IMR-90 (cell line): ENCODE measurements at regions not wholly inside any gene's neighbourhood (a gene's known extent, or its start where the extent isn't known, plus 50 kb on each side); places are given as distances from the start of the nearest gene placed in this dataset.

Experiments
- ATAC-seq: fragments of 200-7000 bp; cut with Tn5 transposase; 2 replicates; pipeline ENCODE4 v1.9.1; 2020; ENCODE audit warnings: low read depth, mild to moderate bottlenecking, moderate library complexity
- BruUV-seq: library from RNA; stranded (reverse); fragments of 400-500 nt; replicated peaks from 2 replicates; lab custom pipeline; 2021; lab: Mats Ljungman, UMichigan
- CTCF ChIA-PET: fragments of 300-600 bp; formaldehyde crosslinking; extraction: SDS; loops from one replicate; lab custom pipeline; 2021; ENCODE audit warnings: antibody characterized with exemption; lab: Yijun Ruan, JAX
- POLR2A ChIA-PET: fragments of 300-600 bp; sonication (Branson Sonifier 250); formaldehyde crosslinking; loops from one replicate; lab custom pipeline; 2022; ENCODE audit warnings: antibody characterized with exemption; ENCODE audit not compliant: unreplicated experiment; lab: Charles Lee
- DNase-seq: peaks from one replicate; pipeline ENCODE4 v3.0.0; 2013
- H2AFZ ChIP-seq: replicated peaks from 2 replicates; pipeline ENCODE3; 2013; ENCODE audit warnings: low read length, mild to moderate bottlenecking; ENCODE audit not compliant: poor library complexity
- H2AK5ac ChIP-seq: 2 replicates; pipeline ENCODE4 v1.6.1; 2013; ENCODE audit warnings: low read depth, low read length, inconsistent platforms
- H2AK9ac ChIP-seq: replicated peaks from 2 replicates; pipeline ENCODE3; 2013; ENCODE audit warnings: mild to moderate bottlenecking, low read depth, low read length, moderate library complexity; ENCODE audit not compliant: poor library complexity
- H2BK120ac ChIP-seq: 2 replicates; pipeline ENCODE4 v1.6.1; 2013; ENCODE audit warnings: low read depth, low read length, inconsistent platforms
- H2BK15ac ChIP-seq: 3 replicates; pipeline ENCODE4 v1.6.1; 2013; ENCODE audit warnings: low read depth, low read length, inconsistent platforms
- H2BK20ac ChIP-seq: 2 replicates; pipeline ENCODE4 v1.6.1; 2013; ENCODE audit warnings: low read depth, mild to moderate bottlenecking, inconsistent platforms, low read length, moderate library complexity
- H2BK5ac ChIP-seq: 2 replicates; pipeline ENCODE4 v1.6.1; 2013; ENCODE audit warnings: mild to moderate bottlenecking, low read depth, low read length, inconsistent platforms; ENCODE audit not compliant: poor library complexity, severe bottlenecking
- H3K14ac ChIP-seq: replicated peaks from 2 replicates; pipeline ENCODE4 v1.6.1; 2013; ENCODE audit warnings: low read depth, low read length, inconsistent platforms
- H3K18ac ChIP-seq: 2 replicates; pipeline ENCODE4 v1.6.1; 2013; ENCODE audit warnings: low read depth, low read length, control low read depth
- H3K23ac ChIP-seq: 2 replicates; pipeline ENCODE4 v1.6.1; 2013; ENCODE audit warnings: low read depth, low read length, inconsistent platforms
- H3K27ac ChIP-seq: 2 replicates; pipeline ENCODE4 v1.5.1; 2013; ENCODE audit warnings: mild to moderate bottlenecking, control low read depth, low read length; ENCODE audit not compliant: insufficient read depth
- H3K27me3 ChIP-seq: 2 replicates; pipeline ENCODE4 v1.6.1; 2013; ENCODE audit warnings: low read length; ENCODE audit not compliant: control insufficient read depth, insufficient read depth
- H3K36me3 ChIP-seq: 2 replicates; pipeline ENCODE4 v1.6.1; 2013; ENCODE audit warnings: low read length, mixed read lengths; ENCODE audit not compliant: control insufficient read depth, insufficient read depth
- H3K4ac ChIP-seq: 2 replicates; pipeline ENCODE4 v1.6.1; 2013; ENCODE audit warnings: low read depth, low read length, inconsistent platforms
- H3K4me1 ChIP-seq: 2 replicates; pipeline ENCODE4 v1.6.1; 2013; ENCODE audit warnings: low read length, mixed read lengths; ENCODE audit not compliant: control insufficient read depth, insufficient read depth
- H3K4me2 ChIP-seq: 2 replicates; pipeline ENCODE4 v1.6.1; 2013; ENCODE audit warnings: low read depth, mild to moderate bottlenecking, control low read depth, low read length, moderate library complexity
- H3K4me3 ChIP-seq: 2 replicates; pipeline ENCODE4 v1.5.1; 2013; ENCODE audit warnings: low read depth, mild to moderate bottlenecking, control low read depth, low read length, moderate library complexity; ENCODE audit not compliant: insufficient read depth
- H3K56ac ChIP-seq: 2 replicates; pipeline ENCODE4 v1.6.1; 2013; ENCODE audit warnings: low read length, inconsistent platforms; ENCODE audit not compliant: insufficient read depth; ENCODE audit errors: extremely low read depth
- H3K79me1 ChIP-seq, 2 experiments: 2 replicates each; pipeline ENCODE4 v1.6.1; 2013; ENCODE audit warnings: low read length in 2 of 2, inconsistent platforms in 1 of 2, low read depth in 1 of 2
- H3K9ac ChIP-seq: 2 replicates; pipeline ENCODE4 v1.6.1; 2013; ENCODE audit warnings: low read depth, low read length, control low read depth
- H3K9me1 ChIP-seq: 2 replicates; pipeline ENCODE4 v1.6.1; 2013; ENCODE audit warnings: low read length, inconsistent platforms; ENCODE audit not compliant: insufficient read depth
- H3K9me3 ChIP-seq: 2 replicates; pipeline ENCODE4 v1.6.1; 2013; ENCODE audit warnings: low read length; ENCODE audit not compliant: control insufficient read depth, insufficient read depth
- H4K20me1 ChIP-seq: 2 replicates; pipeline ENCODE4 v1.6.1; 2013; ENCODE audit warnings: low read length, inconsistent platforms; ENCODE audit not compliant: insufficient read depth
- H4K5ac ChIP-seq: 2 replicates; pipeline ENCODE4 v1.6.1; 2013; ENCODE audit warnings: mild to moderate bottlenecking, low read depth, low read length, control low read depth
- H4K8ac ChIP-seq, 2 experiments: 2 replicates each; pipeline ENCODE4 v1.6.1; 2013; ENCODE audit warnings: low read depth in 2 of 2, low read length in 2 of 2, control low read depth in 1 of 2, inconsistent platforms in 1 of 2
- H4K91ac ChIP-seq: 2 replicates; pipeline ENCODE4 v1.6.1; 2013; ENCODE audit warnings: low read depth, low read length, inconsistent platforms; ENCODE audit not compliant: insufficient read depth
- BHLHE40 ChIP-seq: fragments of 150-350 bp; IDR thresholded peaks from 2 replicates; pipeline ENCODE4 v1.6.1; 2016; ENCODE audit warnings: mild to moderate bottlenecking, low read depth, low read length
- CEBPB ChIP-seq: IDR thresholded peaks from 2 replicates; pipeline ENCODE4 v1.6.1; 2012; ENCODE audit warnings: low read depth, low read length, improper control_type of control experiment
- ELK1 ChIP-seq: fragments of 150-350 bp; IDR thresholded peaks from 2 replicates; pipeline ENCODE4 v1.6.1; 2016; ENCODE audit warnings: low read depth, mild to moderate bottlenecking, low read length, moderate library complexity, borderline replicate concordance
- FOS ChIP-seq: fragments of 150-350 bp; IDR thresholded peaks from 2 replicates; pipeline ENCODE4 v1.6.1; 2016; ENCODE audit warnings: low read depth, low read length
- MAZ ChIP-seq: IDR thresholded peaks from 2 replicates; pipeline ENCODE4 v1.6.1; 2012; ENCODE audit warnings: low read depth, mild to moderate bottlenecking, low read length, improper control_type of control experiment, moderate library complexity, borderline replicate concordance
- NFE2L2 ChIP-seq: fragments of 150-350 bp; IDR thresholded peaks from 2 replicates; pipeline ENCODE4 v1.6.1; 2016; ENCODE audit warnings: low read depth, mild to moderate bottlenecking, low read length
- RCOR1 ChIP-seq: IDR thresholded peaks from 2 replicates; pipeline ENCODE4 v1.6.1; 2012; ENCODE audit warnings: mild to moderate bottlenecking, low read length, improper control_type of control experiment; ENCODE audit not compliant: insufficient replicate concordance
- SMC3 ChIP-seq: fragments of 150-350 bp; IDR thresholded peaks from 2 replicates; pipeline ENCODE4 v1.6.1; 2016; ENCODE audit warnings: low read depth, mild to moderate bottlenecking, antibody characterized with exemption, low read length, moderate library complexity
- WGBS, 2 experiments: methylation state at CpG; one replicate each; pipeline versions ENCODE4 v1.1.5 to v1.1.7; 2013; ENCODE audit warnings: missing lambda C conversion rate in 2 of 2; ENCODE audit not compliant: insufficient read length in 1 of 2; ENCODE audit errors: extremely low coverage in 2 of 2; 5-methylcytosine and 5-hydroxymethylcytosine counted together
- dilution Hi-C: fragments of 300-500 bp; cut with HindIII; formaldehyde crosslinking; loops from one replicate; pipeline ENCODE4 v1.14.3; 2018; ENCODE audit warnings: low sequenced_read_pairs; ENCODE audit not compliant: unreplicated experiment
- in situ Hi-C: fragments of 300-500 bp; cut with MboI; formaldehyde crosslinking; loops from 3 replicates; pipeline ENCODE4 v1.14.3; 2019; ENCODE audit warnings: low sequenced_read_pairs, inconsistent platforms, mixed read lengths
- intact Hi-C: fragments of 100-400 bp; cut with micrococcal nuclease; formaldehyde crosslinking; loops from 2 replicates; pipeline ENCODE4 v1.10.0; 2022
- TF ChIP-seq, protein P1 (sequence below): conservative IDR thresholded peaks from 2 replicates; pipeline ENCODE4 v1.5.1; 2012; ENCODE audit warnings: mild to moderate bottlenecking, low read depth, low read length, improper control_type of control experiment
- TF ChIP-seq, protein P2 (sequence below): fragments of 150-350 bp; IDR thresholded peaks from 2 replicates; pipeline ENCODE4 v1.6.1; 2017; ENCODE audit warnings: mild to moderate bottlenecking, antibody characterized with exemption, low read length, low read depth

GRCh38 chr12:30806989-30807694 is 52.4 kb upstream of the CAPRIN2 start (continued):
- TF ChIP-seq MAZ (no peak), FOS (no peak)

DNA sequence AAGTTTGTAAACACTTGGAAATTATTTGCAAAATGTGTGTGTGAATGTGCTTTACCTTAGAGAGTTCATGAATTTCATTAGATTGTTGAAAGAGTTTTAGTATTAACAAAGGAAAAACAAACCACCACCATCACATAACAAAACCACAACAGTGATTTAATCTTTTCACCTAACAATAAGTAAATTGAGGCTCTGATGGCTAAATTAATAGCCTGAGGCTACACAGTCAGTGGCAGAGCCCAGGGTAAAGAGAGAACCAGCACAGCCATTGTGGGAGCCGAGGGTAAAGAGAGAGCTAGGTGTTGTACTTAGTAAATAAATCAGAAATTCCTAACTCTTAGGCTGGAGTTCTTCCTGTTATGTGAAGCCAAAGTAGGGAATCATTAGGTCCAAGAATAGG is 51.2 kb upstream of the CAPRIN2 start:
- H3K4ac ChIP-seq, result no peak overlapping the region
- no peak overlapping the region for H2BK15ac ChIP-seq
- H3K27me3 ChIP-seq, result no peaks in the 10 kb centered on the region
- H2AK9ac ChIP-seq, result no peak overlapping the region
- H3K56ac ChIP-seq, result no peak overlapping the region
- no peak overlapping the region for H3K9ac ChIP-seq
- dilution Hi-C loops, result no loop called here
- H3K27ac ChIP-seq, result no peak overlapping the region
- ATAC-seq, result no peak
- in situ Hi-C loops, result loop anchor here (25.0 kb wide), 2 partner anchors 494 to 1294 kb away; no protein-coding TSS in a partner anchor
- no TSS peak for BruUV-seq
- no peak overlapping the region for H3K23ac ChIP-seq
- H3K36me3 ChIP-seq, result peaks cover 2% of the 10 kb centered on the region; the same call in 1 of the 2 replicates
- H4K5ac ChIP-seq, result no peak overlapping the region
- H3K4me3 ChIP-seq, result no peak overlapping the region
- no peaks in the 10 kb centered on the region for H3K9me3 ChIP-seq
- ChIA-PET CTCF (no interaction called here), POLR2A (no interaction called here)
- no peaks in the 10 kb centered on the region for H3K9me1 ChIP-seq
- H3K14ac ChIP-seq, result no peak overlapping the region
- no peak overlapping the region for H3K18ac ChIP-seq
- H2AK5ac ChIP-seq, result no peak overlapping the region
- H4K91ac ChIP-seq, result no peak overlapping the region
- peaks cover 3% of the 10 kb centered on the region; the same call in 1 of the 2 replicates for H3K4me1 ChIP-seq
- DNase-seq, result no peak
- no peak overlapping the region for H2BK20ac ChIP-seq
- no peak for TF ChIP-seq CEBPB
- no peak for TF ChIP-seq FOS
- no peak for TF ChIP-seq RCOR1
- TF ChIP-seq NFE2L2, result no peak
- no peak for TF ChIP-seq BHLHE40
- TF ChIP-seq, protein P1, sequence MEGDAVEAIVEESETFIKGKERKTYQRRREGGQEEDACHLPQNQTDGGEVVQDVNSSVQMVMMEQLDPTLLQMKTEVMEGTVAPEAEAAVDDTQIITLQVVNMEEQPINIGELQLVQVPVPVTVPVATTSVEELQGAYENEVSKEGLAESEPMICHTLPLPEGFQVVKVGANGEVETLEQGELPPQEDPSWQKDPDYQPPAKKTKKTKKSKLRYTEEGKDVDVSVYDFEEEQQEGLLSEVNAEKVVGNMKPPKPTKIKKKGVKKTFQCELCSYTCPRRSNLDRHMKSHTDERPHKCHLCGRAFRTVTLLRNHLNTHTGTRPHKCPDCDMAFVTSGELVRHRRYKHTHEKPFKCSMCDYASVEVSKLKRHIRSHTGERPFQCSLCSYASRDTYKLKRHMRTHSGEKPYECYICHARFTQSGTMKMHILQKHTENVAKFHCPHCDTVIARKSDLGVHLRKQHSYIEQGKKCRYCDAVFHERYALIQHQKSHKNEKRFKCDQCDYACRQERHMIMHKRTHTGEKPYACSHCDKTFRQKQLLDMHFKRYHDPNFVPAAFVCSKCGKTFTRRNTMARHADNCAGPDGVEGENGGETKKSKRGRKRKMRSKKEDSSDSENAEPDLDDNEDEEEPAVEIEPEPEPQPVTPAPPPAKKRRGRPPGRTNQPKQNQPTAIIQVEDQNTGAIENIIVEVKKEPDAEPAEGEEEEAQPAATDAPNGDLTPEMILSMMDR, result no peak
- no peak for TF ChIP-seq ELK1
- TF ChIP-seq MAZ, result no peak
- no peak for TF ChIP-seq SMC3
- TF ChIP-seq, protein P2, sequence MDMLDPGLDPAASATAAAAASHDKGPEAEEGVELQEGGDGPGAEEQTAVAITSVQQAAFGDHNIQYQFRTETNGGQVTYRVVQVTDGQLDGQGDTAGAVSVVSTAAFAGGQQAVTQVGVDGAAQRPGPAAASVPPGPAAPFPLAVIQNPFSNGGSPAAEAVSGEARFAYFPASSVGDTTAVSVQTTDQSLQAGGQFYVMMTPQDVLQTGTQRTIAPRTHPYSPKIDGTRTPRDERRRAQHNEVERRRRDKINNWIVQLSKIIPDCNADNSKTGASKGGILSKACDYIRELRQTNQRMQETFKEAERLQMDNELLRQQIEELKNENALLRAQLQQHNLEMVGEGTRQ, result no peak
- no peak overlapping the region for H3K4me2 ChIP-seq
- no peak overlapping the region for H2BK5ac ChIP-seq
- H4K8ac ChIP-seq, result no peak overlapping the region
- H2BK120ac ChIP-seq, result no peak overlapping the region
- intact Hi-C loops, result loop anchor here (5.0 to 10.0 kb wide), 4 partner anchors 521 to 1499 kb away; no protein-coding TSS in a partner anchor
- H2AFZ ChIP-seq, result no peak overlapping the region
- no CpG with 5 or more reads among the region's 1 CpG for WGBS, 2 experiments
- no peaks in the 10 kb centered on the region for H3K79me1 ChIP-seq
- no peaks in the 10 kb centered on the region for H4K20me1 ChIP-seq
